GM23338 (cell line): ENCODE measurements at regions not wholly inside any gene's neighbourhood (a gene's known extent, or its start where the extent isn't known, plus 50 kb on each side); places are given as distances from the start of the nearest gene placed in this dataset.

Source experiments
- ATAC-seq: fragments of 200-7000 bp; cut with Tn5 transposase; 3 replicates; pipeline ENCODE4 v1.9.1; 2020
- DNase-seq: peaks from one replicate; pipeline ENCODE4 v3.0.0-alpha.2; 2015; ENCODE audit warnings: low spot score
- H2AFZ ChIP-seq: fragments of 200-600 bp; sonication (generic); 2 replicates; pipeline ENCODE4 v1.8.0; 2016; ENCODE audit warnings: antibody characterized with exemption, mild to moderate bottlenecking, moderate library complexity
- H3F3A ChIP-seq: fragments of 200-600 bp; sonication (generic); replicated peaks from 2 replicates; pipeline ENCODE4 v1.8.0; 2017; ENCODE audit warnings: antibody characterized with exemption, mixed run types, low read depth
- H3K27ac ChIP-seq: fragments of 200-600 bp; sonication (generic); 2 replicates; pipeline ENCODE4 v1.6.1; 2016; ENCODE audit warnings: low read depth
- H3K27me3 ChIP-seq: fragments of 200-600 bp; sonication (generic); 2 replicates; pipeline ENCODE4 v1.8.0; 2016; ENCODE audit warnings: mild to moderate bottlenecking, mixed run types, moderate library complexity; ENCODE audit not compliant: insufficient read depth
- H3K36me3 ChIP-seq: fragments of 200-600 bp; sonication (generic); 2 replicates; pipeline ENCODE4 v1.8.0; 2016; ENCODE audit warnings: mild to moderate bottlenecking; ENCODE audit not compliant: insufficient read depth
- H3K4me1 ChIP-seq: fragments of 200-600 bp; sonication (generic); 2 replicates; pipeline ENCODE4 v1.8.0; 2016; ENCODE audit warnings: mild to moderate bottlenecking, moderate library complexity; ENCODE audit not compliant: insufficient read depth
- H3K4me2 ChIP-seq: fragments of 200-600 bp; sonication (generic); 2 replicates; pipeline ENCODE4 v1.7.1; 2017; ENCODE audit warnings: mixed run types
- H3K4me3 ChIP-seq: fragments of 200-600 bp; sonication (generic); 2 replicates; pipeline ENCODE4 v1.6.1; 2016; ENCODE audit warnings: mixed run types
- H3K79me2 ChIP-seq: fragments of 200-600 bp; sonication (generic); replicated peaks from 2 replicates; pipeline ENCODE4 v1.8.0; 2017; ENCODE audit warnings: mild to moderate bottlenecking; ENCODE audit not compliant: insufficient read depth
- H3K9me2 ChIP-seq: fragments of 200-600 bp; sonication (generic); 2 replicates; pipeline ENCODE4 v1.8.0; 2017; ENCODE audit not compliant: insufficient read depth
- H4K20me1 ChIP-seq: fragments of 200-600 bp; sonication (generic); replicated peaks from 2 replicates; pipeline ENCODE4 v1.8.0; 2017; ENCODE audit warnings: mild to moderate bottlenecking; ENCODE audit not compliant: insufficient read depth
- H3K27ac Mint-ChIP-seq: 2 replicates; pipeline ENCODE4 v1.8.0; 2020; ENCODE audit warnings: inconsistent platforms, mild to moderate bottlenecking, moderate library complexity, mixed read lengths
- H3K27me3 Mint-ChIP-seq: 3 replicates; pipeline ENCODE4 v1.8.0; 2022; ENCODE audit warnings: low read depth, mild to moderate bottlenecking, moderate library complexity, mixed read lengths, inconsistent platforms; ENCODE audit not compliant: insufficient read depth, poor library complexity
- H3K36me3 Mint-ChIP-seq: 3 replicates; pipeline ENCODE4 v1.8.0; 2021; ENCODE audit warnings: low read depth, mild to moderate bottlenecking, inconsistent platforms, moderate library complexity, mixed read lengths
- H3K4me1 Mint-ChIP-seq: 3 replicates; pipeline ENCODE4 v1.8.0; 2020; ENCODE audit warnings: mild to moderate bottlenecking, inconsistent platforms, mixed read lengths
- H3K4me3 Mint-ChIP-seq: 3 replicates; pipeline ENCODE4 v1.8.0; 2021; ENCODE audit warnings: moderate library complexity, mild to moderate bottlenecking, inconsistent platforms, mixed read lengths
- H3K9me3 Mint-ChIP-seq: 3 replicates; pipeline ENCODE4 v1.8.0; 2020; ENCODE audit warnings: moderate library complexity, mild to moderate bottlenecking, inconsistent platforms, mixed read lengths
- CREB1 ChIP-seq: fragments of 250-450 bp; sonication (Bioruptor Pico); IDR thresholded peaks from 2 replicates; pipeline ENCODE4 v1.5.0; 2020; ENCODE audit warnings: low read depth, mild to moderate bottlenecking, moderate library complexity
- EZH2 ChIP-seq: fragments of 200-600 bp; sonication (generic); IDR thresholded peaks from one replicate; pipeline ENCODE4 v1.8.0; 2017; ENCODE audit warnings: antibody characterized with exemption, mild to moderate bottlenecking, low read depth; ENCODE audit not compliant: unreplicated experiment
- EZH2phosphoT487 ChIP-seq: fragments of 200-600 bp; sonication (generic); IDR thresholded peaks from one replicate; pipeline ENCODE4 v1.8.1; 2018; ENCODE audit warnings: antibody characterized with exemption; ENCODE audit not compliant: unreplicated experiment
- NANOG ChIP-seq: IDR thresholded peaks from 2 replicates; pipeline ENCODE4 v1.6.1; 2016; ENCODE audit warnings: antibody characterized with exemption, borderline replicate concordance
- POLR2AphosphoS5 ChIP-seq: IDR thresholded peaks from 2 replicates; pipeline ENCODE4 v1.6.1; 2016; ENCODE audit warnings: antibody characterized with exemption, low read depth
- REST ChIP-seq: IDR thresholded peaks from one replicate; pipeline ENCODE4 v1.6.1; 2018; ENCODE audit warnings: antibody characterized with exemption; ENCODE audit not compliant: unreplicated experiment
- STAT1 ChIP-seq: IDR thresholded peaks from one replicate; pipeline ENCODE4 v1.6.1; 2016; ENCODE audit warnings: antibody characterized with exemption; ENCODE audit not compliant: unreplicated experiment
- ZNF114 ChIP-seq: fragments of 250-450 bp; sonication (Bioruptor Pico); IDR thresholded peaks from 2 replicates; pipeline ENCODE4 v1.5.0; 2020; ENCODE audit warnings: mild to moderate bottlenecking, moderate library complexity
- ZNF331 ChIP-seq: fragments of 250-450 bp; sonication (Bioruptor Pico); IDR thresholded peaks from 2 replicates; pipeline ENCODE4 v1.5.0; 2020; ENCODE audit warnings: low read depth, mild to moderate bottlenecking, moderate library complexity
- TF ChIP-seq, protein P1 (sequence below): IDR thresholded peaks from 2 replicates; pipeline ENCODE4 v1.6.1; 2016; ENCODE audit warnings: antibody characterized with exemption
- TF ChIP-seq, protein P2 (sequence below), 2 experiments: fragments of 200-600 bp in 1 of 2; sonication (generic) in 1 of 2; conservative IDR thresholded peaks; 2 replicates each; pipeline versions ENCODE4 v1.5.1 to v1.6.1; 2016 to 2017; ENCODE audit warnings: antibody characterized with exemption in 2 of 2, low read depth in 2 of 2, mild to moderate bottlenecking in 2 of 2, moderate library complexity in 1 of 2

GRCh38 chr5:44497606-44498005 lies 108.4 kb upstream of the FGF10 start:
- no peaks in the 10 kb centered on the region for H3K27me3 Mint-ChIP-seq
- ATAC-seq (no peak), DNase-seq (no peak)
- H3K9me2 ChIP-seq, result no peaks in the 10 kb centered on the region
- peaks cover 4% of the 10 kb centered on the region; the same call in 2 of the 3 replicates for H3K36me3 Mint-ChIP-seq
- no peak overlapping the region for H2AFZ ChIP-seq
- no peak overlapping the region for H3K27ac Mint-ChIP-seq
- H3K4me1 Mint-ChIP-seq, result peaks cover 3% of the 10 kb centered on the region; the same call in 2 of the 3 replicates
- H3K4me2 ChIP-seq, result no peak overlapping the region
- no peak for TF ChIP-seq NANOG
- H3F3A ChIP-seq, result no peaks in the 10 kb centered on the region
- H4K20me1 ChIP-seq, result no peaks in the 10 kb centered on the region
- peaks cover 7% of the 10 kb centered on the region for H3K9me3 Mint-ChIP-seq
- H3K4me3 Mint-ChIP-seq, result no peak overlapping the region
- H3K27me3 ChIP-seq, result no peaks in the 10 kb centered on the region
- H3K27ac ChIP-seq, result no peak overlapping the region
- H3K4me1 ChIP-seq, result no peaks in the 10 kb centered on the region
- no peak overlapping the region for H3K4me3 ChIP-seq
- H3K36me3 ChIP-seq, result no peaks in the 10 kb centered on the region
- no peaks in the 10 kb centered on the region for H3K79me2 ChIP-seq

DNA sequence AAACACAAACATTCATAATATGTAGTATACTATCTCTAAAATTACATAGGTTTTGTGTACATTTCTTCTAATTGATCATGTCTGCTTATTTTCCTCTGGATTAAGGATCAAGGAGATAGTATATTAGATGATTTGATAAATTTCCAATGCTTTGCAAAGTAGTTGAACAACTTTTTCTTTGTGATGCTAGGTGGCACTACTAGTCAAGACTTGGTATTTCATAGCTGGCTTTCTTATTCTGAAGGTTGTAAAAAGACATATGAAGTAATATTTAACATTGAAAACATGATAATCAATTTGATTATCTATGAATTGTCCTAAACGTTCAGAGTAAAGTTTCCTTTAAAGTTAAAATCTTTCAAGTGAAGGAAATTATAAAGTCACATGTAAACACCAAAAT lies 106.1 kb upstream of the FGF10 start:
- H2AFZ ChIP-seq, result no peak overlapping the region
- Mint-ChIP-seq H3K4me3 (no peak overlapping the region), H3K36me3 (peaks cover 14% of the 10 kb centered on the region; the same call in 2 of the 3 replicates), H3K9me3 (peaks cover 18% of the 10 kb centered on the region), H3K4me1 (no peaks in the 10 kb centered on the region), H3K27me3 (no peaks in the 10 kb centered on the region), H3K27ac (no peak overlapping the region)
- no peaks in the 10 kb centered on the region for H3F3A ChIP-seq
- no peak overlapping the region for H3K4me3 ChIP-seq
- H3K27me3 ChIP-seq, result no peaks in the 10 kb centered on the region
- H3K36me3 ChIP-seq, result no peaks in the 10 kb centered on the region
- H3K4me1 ChIP-seq, result no peaks in the 10 kb centered on the region
- no peak overlapping the region for H3K4me2 ChIP-seq
- H3K27ac ChIP-seq, result no peak overlapping the region
- no peaks in the 10 kb centered on the region for H3K79me2 ChIP-seq
- TF ChIP-seq ZNF114 (no peak), CREB1 (CRISPR knock-in tag) (no peak), EZH2 (no peak), REST (no peak), ZNF331 (no peak), POLR2AphosphoS5 (no peak), STAT1 (no peak), EZH2phosphoT487 (no peak), NANOG (no peak)
- TF ChIP-seq, protein P1, sequence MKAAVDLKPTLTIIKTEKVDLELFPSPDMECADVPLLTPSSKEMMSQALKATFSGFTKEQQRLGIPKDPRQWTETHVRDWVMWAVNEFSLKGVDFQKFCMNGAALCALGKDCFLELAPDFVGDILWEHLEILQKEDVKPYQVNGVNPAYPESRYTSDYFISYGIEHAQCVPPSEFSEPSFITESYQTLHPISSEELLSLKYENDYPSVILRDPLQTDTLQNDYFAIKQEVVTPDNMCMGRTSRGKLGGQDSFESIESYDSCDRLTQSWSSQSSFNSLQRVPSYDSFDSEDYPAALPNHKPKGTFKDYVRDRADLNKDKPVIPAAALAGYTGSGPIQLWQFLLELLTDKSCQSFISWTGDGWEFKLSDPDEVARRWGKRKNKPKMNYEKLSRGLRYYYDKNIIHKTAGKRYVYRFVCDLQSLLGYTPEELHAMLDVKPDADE, result no peak
- TF ChIP-seq, protein P2, sequence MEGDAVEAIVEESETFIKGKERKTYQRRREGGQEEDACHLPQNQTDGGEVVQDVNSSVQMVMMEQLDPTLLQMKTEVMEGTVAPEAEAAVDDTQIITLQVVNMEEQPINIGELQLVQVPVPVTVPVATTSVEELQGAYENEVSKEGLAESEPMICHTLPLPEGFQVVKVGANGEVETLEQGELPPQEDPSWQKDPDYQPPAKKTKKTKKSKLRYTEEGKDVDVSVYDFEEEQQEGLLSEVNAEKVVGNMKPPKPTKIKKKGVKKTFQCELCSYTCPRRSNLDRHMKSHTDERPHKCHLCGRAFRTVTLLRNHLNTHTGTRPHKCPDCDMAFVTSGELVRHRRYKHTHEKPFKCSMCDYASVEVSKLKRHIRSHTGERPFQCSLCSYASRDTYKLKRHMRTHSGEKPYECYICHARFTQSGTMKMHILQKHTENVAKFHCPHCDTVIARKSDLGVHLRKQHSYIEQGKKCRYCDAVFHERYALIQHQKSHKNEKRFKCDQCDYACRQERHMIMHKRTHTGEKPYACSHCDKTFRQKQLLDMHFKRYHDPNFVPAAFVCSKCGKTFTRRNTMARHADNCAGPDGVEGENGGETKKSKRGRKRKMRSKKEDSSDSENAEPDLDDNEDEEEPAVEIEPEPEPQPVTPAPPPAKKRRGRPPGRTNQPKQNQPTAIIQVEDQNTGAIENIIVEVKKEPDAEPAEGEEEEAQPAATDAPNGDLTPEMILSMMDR (conservative IDR thresholded peaks at IDR 0.05; ENCODE audit: low read depth in 2 of 2), result no peak
- H4K20me1 ChIP-seq, result no peaks in the 10 kb centered on the region
- H3K9me2 ChIP-seq, result peaks cover 4% of the 10 kb centered on the region; the same call in 1 of the 2 replicates
- DNase-seq (no peak), ATAC-seq (no peak)
